ENCODE measurements at regions not wholly inside any gene's neighbourhood (a gene's known extent, or its start where the extent isn't known, plus 50 kb on each side); places are given as distances from the start of the nearest gene placed in this dataset.
"Not testable (repeated sequence)": the region's sequence is repeated elsewhere in the genome, so short reads cannot be mapped to it uniquely, and the experiment has no call there.

DNA sequence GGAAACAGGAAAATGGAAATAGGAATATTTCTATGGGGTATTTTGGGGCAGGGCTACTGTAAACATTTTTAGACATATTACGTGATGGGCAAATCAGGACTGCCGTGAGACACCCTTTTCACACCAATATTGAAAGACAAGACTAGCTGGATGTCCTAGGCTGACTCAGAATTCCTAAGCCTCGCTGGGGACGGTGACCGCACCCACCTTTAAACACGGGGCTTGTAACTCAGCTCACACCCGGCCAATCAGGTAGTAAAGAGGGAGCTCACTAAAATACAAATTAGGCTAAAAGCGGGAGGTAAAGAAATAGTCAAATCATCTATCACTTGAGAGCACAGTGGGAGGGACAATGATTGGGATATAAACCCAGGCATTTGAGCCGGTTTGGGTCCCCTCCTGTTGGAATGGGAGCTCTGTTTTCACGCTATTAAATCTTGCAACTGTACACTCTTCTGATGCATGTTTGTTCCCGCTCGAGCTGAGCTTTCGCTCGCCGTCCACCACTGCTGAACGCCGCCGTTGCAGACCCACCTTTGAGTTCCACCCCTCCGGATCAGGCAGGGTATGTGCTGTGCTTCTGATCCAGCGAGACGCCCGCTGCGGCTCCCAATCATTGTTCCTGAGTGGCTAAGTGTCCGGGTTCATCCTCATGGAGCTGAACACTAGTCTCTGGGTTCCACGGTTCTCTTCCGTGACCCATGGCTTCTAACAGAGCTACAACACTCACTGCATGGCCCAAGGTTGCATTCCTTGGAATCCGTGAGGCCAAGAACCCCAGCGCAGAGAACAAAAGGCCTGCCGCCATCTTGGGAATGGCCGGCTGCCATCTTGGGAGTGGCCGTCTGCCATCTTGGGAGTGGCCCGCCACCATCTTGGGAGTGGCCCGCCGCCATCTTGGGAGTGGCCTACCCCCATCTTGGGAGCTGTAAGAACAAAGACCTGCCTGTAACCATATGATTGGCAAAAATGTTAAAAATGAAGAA is 152.6 kb downstream of the CRLF2 start:
- DNase-seq (ENCODE audit: low read depth in 3 of 3), result no peak

DNA sequence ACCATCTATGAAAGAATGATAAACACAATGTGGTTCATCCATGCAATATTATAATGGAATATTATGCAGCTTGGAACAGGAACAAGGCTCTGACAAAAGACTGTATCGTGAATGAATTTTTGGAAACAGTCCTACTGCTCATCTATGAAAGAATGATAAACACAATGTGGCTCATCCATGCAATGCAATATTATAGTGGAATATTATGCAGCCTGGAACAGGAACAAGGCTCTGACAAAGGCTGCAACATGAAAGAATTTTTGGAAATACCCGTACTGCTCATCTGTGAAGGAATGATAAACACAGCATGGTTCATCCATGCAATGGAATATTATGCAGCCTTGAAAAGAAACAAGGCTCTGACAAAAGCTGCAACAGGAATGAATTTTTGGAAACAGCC is 158.8 kb downstream of the CRLF2 start:
- DNase-seq (ENCODE audit: low read depth in 3 of 3), result not testable (repeated sequence)

DNA sequence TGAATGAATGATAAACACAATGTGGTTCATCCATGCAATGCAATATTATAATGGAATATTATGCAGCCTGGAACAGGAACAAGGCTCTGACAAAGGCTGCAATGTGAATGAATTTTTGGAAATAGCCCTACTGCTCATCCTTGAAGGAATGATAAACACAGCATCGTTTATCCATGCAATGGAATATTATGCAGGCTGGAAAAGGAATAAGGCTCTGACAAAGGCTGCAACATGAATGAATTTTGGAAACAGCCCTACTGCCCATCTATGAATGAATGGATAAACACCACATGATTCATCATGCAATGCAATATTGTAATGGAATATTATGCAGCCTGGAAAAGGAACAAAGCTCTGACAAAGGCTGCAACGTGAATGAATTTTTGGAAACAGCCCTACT is 159.4 kb downstream of the CRLF2 start:
- no peak for DNase-seq (ENCODE audit: low read depth in 3 of 3)

DNA sequence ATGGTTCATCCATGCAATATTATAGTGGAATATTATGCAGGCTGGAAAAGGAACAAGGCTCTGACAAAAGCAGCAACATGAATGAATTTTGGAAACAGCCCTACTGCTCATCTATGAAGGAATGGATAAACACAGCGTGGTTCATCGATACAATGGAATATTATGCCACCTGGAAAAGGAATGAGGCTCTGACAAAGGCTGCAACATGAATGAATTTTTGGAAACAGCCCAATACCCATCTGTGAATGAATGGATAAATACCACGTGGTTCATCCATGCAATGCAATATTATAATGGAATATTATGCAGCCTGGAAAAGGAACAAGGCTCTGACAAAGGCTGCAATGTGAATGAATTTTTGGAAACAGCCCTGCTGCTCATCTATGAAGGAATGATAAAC is 160.4 kb downstream of the CRLF2 start:
- no peak for DNase-seq (ENCODE audit: low read depth in 3 of 3)

DNA sequence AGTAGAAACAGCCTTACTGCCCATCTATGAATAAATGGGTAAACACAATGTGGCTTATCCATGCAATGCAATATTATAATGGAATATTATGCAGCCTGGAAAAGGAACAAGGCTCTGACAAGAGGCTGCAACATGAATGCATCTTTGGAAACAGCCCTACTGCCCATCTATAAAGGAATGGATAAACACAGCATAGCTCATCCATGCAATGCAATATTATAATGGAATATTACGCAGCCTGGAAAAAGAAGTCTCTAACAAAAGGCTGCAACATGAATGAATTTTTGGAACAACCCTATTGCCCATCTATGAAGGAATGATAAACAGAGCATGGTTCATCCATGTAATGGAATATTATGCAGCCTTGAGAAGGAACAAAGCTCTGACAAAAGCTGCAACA is 161.0 kb downstream of the CRLF2 start:
- no peak for DNase-seq (ENCODE audit: low read depth in 3 of 3)

DNA sequence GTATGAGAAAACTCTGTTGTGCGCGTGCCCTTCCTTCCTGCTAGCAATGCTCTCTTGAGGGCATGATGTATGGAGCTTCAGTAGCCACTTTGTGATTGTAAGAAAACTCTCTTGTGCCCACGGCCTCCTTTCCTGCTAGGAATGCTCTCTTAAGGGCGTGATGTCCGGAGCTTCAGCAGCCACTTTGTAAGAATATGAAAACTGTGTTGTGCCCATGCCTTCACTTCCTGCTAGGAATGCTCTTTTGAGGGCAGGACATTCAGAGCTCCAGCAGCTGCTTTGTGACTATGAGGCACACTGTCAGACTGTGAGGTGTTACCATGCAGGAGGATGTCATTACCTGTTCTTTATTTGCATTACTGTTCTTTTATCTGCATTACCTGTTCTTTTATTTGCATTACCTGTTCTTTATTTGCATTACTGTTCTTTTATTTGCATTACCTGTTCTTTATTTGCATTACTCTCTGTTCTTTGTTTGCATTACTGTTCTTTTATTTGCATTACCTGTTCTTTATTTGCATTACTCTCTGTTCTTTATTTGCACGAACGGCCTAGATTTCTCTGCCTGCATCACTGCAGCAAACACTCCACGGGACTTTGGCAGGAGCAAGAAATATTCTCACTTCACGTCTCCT is 166.7 kb downstream of the CRLF2 start:
- no peak for DNase-seq (ENCODE audit: low read depth in 3 of 3)

DNA sequence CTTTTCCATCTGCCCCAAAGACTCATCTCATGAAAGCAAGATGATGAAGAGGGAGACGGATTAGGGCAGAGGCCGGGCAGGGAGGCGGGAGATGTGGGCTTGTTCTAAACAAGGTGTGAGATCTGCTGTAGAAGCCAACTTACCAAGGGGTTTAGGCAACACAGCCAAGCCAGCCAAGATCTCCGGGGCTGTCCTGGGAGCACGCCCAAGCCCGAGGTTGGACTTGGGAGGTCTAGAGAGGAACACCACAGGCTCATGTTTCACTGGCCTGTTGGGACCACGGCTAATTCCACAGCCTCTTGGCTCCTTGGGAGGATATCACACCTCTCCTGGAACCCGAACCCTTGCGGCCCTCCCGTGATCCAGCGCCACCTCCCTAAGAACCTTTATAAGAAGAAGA is 171.4 kb downstream of the CRLF2 start:
- no peak for DNase-seq (ENCODE audit: low read depth in 3 of 3)

DNA sequence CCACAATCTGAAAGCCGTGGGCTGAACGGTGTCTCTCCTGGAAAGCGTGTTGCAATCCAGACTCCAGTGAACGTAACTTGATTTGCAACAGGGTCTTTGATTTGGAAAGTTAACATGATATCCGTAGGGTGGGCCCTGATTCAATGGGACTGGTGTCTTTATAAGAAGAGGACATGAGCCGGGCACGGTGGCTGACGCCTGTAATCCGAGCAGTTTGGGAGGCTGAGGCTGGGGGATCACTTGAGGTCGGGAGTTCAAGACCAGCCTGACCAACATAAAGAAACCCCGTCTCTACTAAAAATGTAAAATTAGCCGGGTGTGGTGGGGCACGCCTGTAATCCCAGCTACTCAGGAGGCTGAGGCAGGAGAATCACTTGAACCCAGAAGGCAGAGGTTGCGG is 176.5 kb downstream of the CRLF2 start:
- not testable (repeated sequence) for DNase-seq (ENCODE audit: low read depth in 3 of 3)

DNA sequence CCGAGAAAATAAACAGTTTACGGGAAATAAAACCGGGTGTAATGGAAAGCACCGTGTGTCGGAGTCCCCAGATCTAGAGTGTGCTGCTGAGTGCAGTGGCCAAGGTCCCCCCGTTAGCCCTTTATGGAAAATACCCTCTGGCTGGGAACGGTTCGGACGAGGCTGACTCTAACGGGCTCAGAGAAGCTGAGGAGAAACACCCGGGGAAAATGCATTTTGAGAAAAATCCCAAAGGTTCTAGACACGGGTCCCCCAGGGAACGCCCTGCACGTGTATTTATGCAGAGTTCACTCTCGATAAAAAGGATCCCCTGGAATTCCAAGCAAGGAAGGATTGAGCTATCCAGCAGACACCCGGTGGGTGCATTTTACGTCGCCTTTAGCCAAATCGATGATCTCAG is 177.2 kb downstream of the CRLF2 start:
- no peak for DNase-seq (ENCODE audit: low read depth in 3 of 3)

DNA sequence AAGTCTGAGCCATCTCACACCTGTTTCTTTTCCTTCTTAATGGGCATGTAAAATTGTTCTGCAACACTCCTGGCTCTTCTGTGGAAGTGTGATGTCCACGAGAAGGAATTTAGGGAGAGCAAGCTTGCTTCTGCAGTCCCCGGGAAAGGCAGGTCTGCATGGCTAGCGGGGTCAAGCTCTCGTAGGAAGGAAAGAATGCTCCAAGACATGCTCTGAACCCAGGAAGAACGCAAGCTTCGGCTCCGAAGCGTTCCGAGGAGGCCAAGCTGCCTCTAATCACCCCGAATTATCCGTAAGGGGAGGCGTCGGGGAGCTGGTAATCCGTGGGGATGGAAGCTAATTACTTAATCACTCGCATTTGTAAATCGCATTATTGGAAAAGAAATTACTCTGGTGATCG is 177.7 kb downstream of the CRLF2 start:
- DNase-seq (ENCODE audit: low read depth in 3 of 3), result no peak

DNA sequence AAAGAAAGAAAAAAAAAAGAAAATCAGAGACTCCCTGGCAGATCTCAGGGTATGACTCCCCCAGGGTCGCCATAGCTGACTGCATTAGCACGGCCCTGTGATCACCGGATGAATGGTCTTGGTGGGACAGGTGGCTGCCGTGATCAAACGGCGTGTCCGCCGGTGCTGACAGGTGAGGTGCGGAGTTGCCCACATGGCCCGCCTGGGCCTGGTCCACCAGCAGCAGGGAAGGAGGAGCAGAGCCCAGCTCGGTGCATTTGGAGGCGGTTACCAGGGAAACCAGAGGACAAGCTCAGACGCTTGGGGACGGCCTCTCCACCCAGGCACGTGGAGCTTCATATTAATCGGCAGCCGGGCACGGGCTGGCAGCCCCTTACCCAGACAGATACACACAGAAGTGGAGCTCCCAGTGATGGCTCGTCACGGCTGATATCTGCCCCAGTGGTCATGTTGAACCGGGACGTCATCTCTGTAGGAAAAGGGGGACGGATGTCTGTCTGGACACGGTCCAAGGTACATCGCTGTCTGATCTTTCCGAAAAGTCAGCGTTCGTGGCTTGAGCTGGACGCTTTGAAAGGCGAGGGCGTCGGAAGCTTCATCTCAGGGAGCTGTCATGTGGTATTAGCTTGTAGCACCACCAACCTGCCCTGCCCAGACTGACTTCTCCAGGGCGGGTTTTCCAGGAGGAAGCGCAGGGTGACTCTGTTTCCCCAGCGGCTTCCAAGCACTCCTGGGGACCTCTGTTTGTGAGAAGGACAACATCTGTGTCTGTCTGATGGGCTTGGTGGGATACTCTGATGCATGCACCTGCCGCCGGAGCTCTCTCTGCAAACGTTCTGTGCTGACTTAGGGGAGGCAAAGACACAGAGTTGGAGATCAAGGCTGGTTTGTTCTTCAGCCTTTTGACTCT is 180.7 kb downstream of the CRLF2 start:
- no peak for DNase-seq (ENCODE audit: low read depth in 3 of 3)

DNA sequence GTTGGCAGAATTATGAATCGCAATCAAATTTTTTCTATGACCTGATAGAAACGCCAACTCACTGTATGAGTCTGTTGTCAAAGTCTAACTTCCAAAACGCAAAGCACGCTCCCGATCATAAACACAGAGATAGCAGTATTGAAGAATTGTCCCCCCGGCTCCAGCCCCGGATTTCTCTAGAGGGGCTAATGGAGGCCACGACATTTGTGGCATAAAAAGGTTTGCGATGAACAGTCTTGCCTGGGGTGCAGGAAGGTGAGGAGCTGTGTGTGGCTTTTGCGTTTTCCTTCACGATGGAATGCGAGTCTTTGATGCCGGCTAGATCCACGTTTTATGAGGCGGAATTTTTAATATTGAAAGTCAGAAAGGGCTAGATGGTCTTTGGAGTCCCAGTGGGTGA is 183.0 kb downstream of the CRLF2 start:
- DNase-seq (ENCODE audit: low read depth in 3 of 3), result no peak

DNA sequence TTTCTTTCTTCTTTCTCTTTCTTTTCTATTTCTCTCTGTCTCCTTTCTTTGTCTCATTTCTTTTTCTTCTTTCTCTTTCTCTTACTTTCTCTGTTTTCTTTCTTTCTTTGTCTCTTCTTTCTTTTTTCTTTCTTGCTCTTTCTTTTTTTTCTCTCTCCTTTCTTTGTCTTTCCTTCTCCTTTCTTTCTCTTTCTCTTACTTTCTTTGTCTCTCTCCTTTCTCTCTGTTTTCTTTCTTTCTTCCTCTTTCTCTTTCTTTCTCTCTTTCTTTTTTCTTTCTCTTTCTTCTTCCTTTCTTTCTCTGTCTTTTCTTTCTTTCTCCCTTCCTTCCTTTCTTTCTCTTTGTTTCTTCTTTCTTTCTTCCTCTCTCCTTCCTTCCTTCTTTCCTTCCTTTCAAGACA is 184.8 kb downstream of the CRLF2 start:
- DNase-seq (ENCODE audit: low read depth in 3 of 3), result no peak

DNA sequence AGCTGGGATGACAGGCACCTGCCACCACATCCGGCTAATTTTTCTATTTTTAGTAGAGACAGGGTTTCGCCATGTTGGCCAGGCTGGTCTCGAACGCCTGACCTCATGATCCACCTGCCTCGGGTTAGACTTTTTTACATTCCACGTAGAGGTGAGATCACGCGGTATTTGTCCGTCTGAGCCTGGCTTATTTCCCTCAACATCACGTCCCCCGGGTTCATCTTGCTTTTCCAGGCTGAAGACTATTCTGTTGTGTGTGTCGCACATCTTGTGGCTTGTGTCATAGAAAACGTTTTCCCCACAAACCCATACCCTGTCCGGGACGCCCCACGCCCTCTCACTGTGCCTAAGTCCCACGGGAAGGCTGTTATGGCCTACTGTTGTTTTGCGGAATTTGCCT is 185.3 kb downstream of the CRLF2 start:
- no peak for DNase-seq (ENCODE audit: low read depth in 3 of 3)

DNA sequence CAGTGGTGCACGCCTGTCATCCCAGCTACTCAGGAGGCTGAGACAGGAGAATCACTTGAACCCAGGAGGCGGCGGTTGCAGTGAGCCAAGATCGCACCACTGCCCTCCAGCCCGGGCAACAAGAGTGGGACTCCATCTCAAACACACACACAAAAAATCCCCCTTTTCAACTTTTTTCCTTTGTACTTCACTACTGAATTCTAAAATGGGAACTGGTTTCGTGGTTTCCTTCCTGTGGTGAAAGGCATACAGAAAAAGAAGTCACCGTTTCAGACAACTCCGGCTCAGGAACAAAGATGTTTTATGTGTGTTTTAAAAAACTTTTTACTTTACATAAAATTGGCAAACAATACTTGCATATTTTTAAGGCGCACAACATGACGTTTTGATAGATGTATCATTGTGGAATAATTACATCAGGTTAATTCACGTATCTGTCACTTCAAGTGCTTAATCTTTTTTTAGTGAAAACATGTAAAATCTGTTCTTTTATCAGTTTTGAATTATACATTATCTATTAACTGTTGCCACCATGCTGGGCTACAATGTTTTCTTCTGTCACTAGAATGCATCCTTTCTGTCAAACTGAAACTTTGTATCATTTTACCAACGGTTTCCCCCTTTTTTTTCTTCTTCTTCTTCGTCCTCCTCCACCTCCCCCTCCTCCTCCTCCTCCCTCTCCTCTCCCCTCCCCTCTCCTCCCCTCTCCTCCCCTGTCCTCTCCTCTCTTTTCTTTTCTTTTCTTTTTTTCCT is 186.0 kb downstream of the CRLF2 start:
- no peak for DNase-seq (ENCODE audit: low read depth in 3 of 3)

DNA sequence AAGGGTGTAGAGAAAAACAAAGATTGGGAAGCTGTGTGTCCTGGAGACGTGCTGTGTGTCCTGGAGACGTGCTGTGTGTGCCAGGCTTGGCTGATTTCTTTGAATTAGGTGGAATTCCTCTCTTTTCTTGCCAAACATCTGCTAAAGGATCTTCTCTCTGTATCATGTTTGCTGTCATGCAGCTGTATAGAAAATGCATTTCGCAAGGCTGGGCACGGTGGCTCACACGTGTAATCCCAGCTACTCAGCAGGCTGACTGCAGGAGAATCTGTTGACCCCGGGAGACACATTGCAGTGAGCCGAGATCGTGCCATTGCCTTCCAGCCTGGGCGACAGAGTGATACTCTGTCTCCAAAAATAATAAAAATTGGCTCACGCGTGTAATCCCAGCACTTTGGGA is 187.0 kb downstream of the CRLF2 start:
- no peak for DNase-seq (ENCODE audit: low read depth in 3 of 3)

DNA sequence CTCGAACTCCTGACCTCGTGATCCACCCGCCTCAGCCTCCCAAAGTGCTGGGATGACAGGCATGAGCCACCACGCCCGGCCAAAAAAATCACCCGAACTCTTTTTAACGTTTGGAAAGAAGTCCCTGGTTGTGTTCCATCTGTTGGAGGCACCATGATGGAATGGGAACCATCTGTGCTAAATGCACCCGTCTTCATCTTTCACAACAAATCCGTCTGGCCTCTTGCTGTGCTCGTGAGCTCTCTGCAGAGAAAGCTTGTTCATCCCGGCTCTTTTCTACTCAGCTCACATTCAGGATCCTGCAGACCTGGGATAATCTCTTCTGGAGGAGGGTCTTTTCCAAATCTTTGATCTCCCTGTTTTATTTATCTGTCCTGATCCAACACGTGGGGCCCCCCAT is 188.8 kb downstream of the CRLF2 start:
- no peak for DNase-seq (ENCODE audit: low read depth in 3 of 3)

DNA sequence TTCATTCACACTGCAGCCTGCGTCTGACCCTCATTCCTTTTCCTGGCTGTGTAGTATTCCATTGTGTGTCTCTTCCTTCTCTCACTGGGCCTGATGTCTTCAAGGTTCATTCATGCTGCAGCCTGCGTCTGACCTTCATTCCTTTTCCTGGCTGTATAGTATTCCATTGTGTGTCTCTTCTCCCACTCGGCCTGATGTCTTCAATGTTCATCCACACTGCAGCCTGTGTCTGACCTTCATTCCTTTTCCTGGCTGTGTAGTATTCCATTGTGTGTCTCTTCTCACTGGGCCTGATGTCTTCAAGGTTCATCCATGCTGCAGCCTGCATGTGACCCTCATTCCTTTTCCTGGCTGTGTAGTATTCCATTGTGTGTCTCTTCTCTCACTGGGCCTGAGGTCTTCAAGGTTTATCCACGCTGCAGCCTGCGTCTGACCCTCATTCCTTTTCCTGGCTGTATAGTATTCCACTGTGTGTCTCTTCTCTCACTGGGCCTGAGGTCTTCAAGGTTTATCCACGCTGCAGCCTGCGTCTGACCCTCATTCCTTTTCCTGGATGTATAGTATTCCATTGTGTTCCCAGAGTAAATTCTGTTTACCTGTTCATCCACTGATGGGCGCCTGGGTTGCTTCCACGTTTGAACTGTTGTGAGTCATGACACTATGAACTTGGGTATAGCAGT is 191.0 kb downstream of the CRLF2 start:
- DNase-seq (ENCODE audit: low read depth in 3 of 3), result not testable (repeated sequence)

DNA sequence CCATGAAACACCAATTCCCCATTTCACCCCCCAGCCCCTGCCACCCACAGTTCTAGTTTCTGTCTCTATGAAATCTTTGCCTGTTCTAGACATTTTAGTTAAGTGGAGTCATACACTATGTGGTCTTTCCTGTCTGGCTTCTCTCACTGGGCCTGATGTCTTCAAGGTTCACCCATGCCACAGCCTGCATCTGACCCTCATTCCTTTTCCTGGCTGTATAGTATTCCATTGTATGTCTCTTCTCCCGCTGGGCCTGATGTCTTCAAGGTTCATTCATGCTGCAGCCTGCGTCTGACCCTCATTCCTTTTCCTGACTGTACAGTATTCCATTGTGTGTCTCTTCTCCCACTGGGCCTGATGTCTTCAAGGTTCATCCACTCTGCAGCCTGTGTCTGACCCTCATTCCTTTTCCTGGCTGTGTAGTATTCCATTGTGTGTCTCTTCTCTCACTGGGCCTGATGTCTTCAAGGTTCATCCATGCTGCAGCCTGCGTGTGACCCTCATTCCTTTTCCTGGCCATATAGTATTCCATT is 191.7 kb downstream of the CRLF2 start:
- DNase-seq (ENCODE audit: low read depth in 3 of 3), result no peak

DNA sequence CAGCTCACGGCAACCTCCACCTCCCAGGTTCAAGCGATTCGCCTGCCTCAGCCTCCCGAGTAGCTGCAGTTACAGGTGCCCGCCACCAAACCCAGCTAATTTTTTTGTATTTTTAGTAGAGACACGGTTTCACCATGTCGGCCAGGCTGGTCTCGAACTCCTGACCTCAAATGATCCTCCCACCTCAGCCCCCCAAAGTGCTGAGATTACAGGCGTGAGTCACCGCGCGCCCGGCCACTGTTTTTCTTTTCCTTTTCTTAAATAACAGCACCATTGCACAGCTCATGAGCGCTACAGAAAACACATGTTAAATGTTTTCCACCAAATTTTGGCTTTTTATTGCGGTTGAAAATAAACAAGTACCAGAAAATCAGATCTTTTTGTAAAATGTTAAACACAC is 195.5 kb downstream of the CRLF2 start:
- DNase-seq (ENCODE audit: low read depth in 3 of 3), result not testable (repeated sequence)

DNA sequence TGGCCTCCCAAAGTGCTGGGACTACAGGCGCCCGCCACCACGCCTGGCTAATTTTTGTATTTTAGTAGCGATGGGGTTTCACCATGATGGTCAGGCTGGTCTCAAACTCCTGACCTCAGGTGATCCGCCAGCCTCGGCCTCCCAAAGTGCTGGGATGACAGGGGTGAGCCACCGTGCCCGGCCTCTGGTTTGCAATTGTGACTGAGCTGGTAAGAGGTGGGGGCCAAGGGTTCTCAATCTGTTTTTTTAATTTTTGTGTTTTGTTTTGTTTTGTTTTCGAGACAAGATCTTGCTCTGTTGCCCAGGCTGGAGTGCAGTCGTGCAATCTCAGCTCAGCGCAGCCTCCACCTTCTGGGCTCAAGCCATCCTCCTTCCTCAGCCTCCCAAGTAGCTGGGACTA is 196.2 kb downstream of the CRLF2 start:
- not testable (repeated sequence) for DNase-seq (ENCODE audit: low read depth in 3 of 3)
